ENCODE measurements at regions not wholly inside any gene's neighbourhood (a gene's known extent, or its start where the extent isn't known, plus 50 kb on each side); places are given as distances from the start of the nearest gene placed in this dataset.

GRCh38 chr2:207332480-207333212 lies 166.9 kb upstream of the KLF7 start:
- TF ChIP-seq, protein P1, sequence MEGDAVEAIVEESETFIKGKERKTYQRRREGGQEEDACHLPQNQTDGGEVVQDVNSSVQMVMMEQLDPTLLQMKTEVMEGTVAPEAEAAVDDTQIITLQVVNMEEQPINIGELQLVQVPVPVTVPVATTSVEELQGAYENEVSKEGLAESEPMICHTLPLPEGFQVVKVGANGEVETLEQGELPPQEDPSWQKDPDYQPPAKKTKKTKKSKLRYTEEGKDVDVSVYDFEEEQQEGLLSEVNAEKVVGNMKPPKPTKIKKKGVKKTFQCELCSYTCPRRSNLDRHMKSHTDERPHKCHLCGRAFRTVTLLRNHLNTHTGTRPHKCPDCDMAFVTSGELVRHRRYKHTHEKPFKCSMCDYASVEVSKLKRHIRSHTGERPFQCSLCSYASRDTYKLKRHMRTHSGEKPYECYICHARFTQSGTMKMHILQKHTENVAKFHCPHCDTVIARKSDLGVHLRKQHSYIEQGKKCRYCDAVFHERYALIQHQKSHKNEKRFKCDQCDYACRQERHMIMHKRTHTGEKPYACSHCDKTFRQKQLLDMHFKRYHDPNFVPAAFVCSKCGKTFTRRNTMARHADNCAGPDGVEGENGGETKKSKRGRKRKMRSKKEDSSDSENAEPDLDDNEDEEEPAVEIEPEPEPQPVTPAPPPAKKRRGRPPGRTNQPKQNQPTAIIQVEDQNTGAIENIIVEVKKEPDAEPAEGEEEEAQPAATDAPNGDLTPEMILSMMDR (IDR thresholded peaks at IDR 0.05; ENCODE audit: low read depth, low read length), result no peak
- no peak for TF ChIP-seq EZH2phosphoT487 (IDR thresholded peaks at IDR 0.05; ENCODE audit: low read depth)

All from OCI-LY3 (cell line).